HEK293T (cell line): ENCODE measurements at regions not wholly inside any gene's neighbourhood (a gene's known extent, or its start where the extent isn't known, plus 50 kb on each side); places are given as distances from the start of the nearest gene placed in this dataset.

ENCODE experiments used
- BHLHE40 ChIP-seq: fragments of 450-650 bp; IDR thresholded peaks from 2 replicates; pipeline ENCODE4 v1.6.1; 2016; ENCODE audit warnings: mild to moderate bottlenecking, moderate library complexity, borderline replicate concordance
- FOXM1 ChIP-seq: fragments of 450-650 bp; IDR thresholded peaks from 2 replicates; pipeline ENCODE4 v1.6.1; 2017; ENCODE audit warnings: mild to moderate bottlenecking, borderline replicate concordance

DNA sequence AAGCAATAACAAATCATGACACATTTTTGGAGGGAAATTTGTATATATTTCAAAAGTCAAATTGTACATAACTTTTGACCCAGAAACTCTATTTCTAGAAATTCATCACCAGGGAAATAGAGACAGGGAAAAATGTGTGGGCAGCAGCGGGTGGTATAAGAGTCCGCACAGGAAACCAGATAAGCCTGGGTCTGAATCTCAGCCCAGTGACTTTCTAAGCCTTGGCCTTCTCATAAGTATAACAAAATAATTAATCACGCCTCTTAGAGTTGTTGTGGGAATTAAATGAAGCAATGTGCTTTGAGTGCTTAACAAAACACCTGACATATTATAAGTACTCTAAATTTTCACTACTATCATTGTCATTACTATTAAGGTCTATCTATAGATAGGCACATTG is 149.2 kb upstream of the DAP start:
- no peak for TF ChIP-seq BHLHE40
- TF ChIP-seq FOXM1: no peak
